ENCODE measurements at regions not wholly inside any gene's neighbourhood (a gene's known extent, or its start where the extent isn't known, plus 50 kb on each side); places are given as distances from the start of the nearest gene placed in this dataset.
"Not testable (repeated sequence)": the region's sequence is repeated elsewhere in the genome, so short reads cannot be mapped to it uniquely, and the experiment has no call there.

- TF ChIP-seq POLR2A (IDR thresholded peaks at IDR 0.05; ENCODE audit: low read length); GATA1 (IDR thresholded peaks at IDR 0.05; ENCODE audit: low read depth, low read length): not testable (repeated sequence)
These were observed 94.4 kb upstream of the GAS1 start for GRCh38 chr9:87041553-87042235.
